ENCODE measurements at regions not wholly inside any gene's neighbourhood (a gene's known extent, or its start where the extent isn't known, plus 50 kb on each side); places are given as distances from the start of the nearest gene placed in this dataset.

- no peaks in the 10 kb centered on the region for H3K27me3 ChIP-seq (ENCODE audit: control insufficient read depth, insufficient read depth, low read length)
- H3K4me1 ChIP-seq (ENCODE audit: control insufficient read depth, insufficient read depth, low read length), result peaks cover 5% of the 10 kb centered on the region; the same call in 1 of the 2 replicates
- no peak overlapping the region for H3K9ac ChIP-seq (ENCODE audit: low read depth, low read length)
- no peaks in the 10 kb centered on the region for H3K9me3 ChIP-seq (ENCODE audit: control insufficient read depth, insufficient read depth, low read length)
- H3K27ac ChIP-seq (ENCODE audit: low read depth, low read length), result no peak overlapping the region
- no peaks in the 10 kb centered on the region for H3K36me3 ChIP-seq (ENCODE audit: control insufficient read depth, insufficient read depth, low read length)
- no peak overlapping the region for H3K4me3 ChIP-seq (ENCODE audit: low read depth, low read length)
These were observed 1657.4 kb upstream of the IGFBP7 start for GRCh38 chr4:58767598-58767997.

GRCh38 chr4:58766763-58767162, 1656.6 kb upstream of the IGFBP7 start:
- H3K27me3 ChIP-seq (ENCODE audit: control insufficient read depth, insufficient read depth, low read length), result no peaks in the 10 kb centered on the region
- no peaks in the 10 kb centered on the region for H3K9me3 ChIP-seq (ENCODE audit: control insufficient read depth, insufficient read depth, low read length)
- H3K27ac ChIP-seq (ENCODE audit: low read depth, low read length), result no peak overlapping the region
- no peaks in the 10 kb centered on the region for H3K36me3 ChIP-seq (ENCODE audit: control insufficient read depth, insufficient read depth, low read length)
- no peak overlapping the region for H3K4me3 ChIP-seq (ENCODE audit: low read depth, low read length)
- H3K9ac ChIP-seq (ENCODE audit: low read depth, low read length), result no peak overlapping the region
- H3K4me1 ChIP-seq (ENCODE audit: control insufficient read depth, insufficient read depth, low read length), result peaks cover 5% of the 10 kb centered on the region; the same call in 1 of the 2 replicates

GRCh38 chr4:58761563-58761962, 1651.4 kb upstream of the IGFBP7 start:
- Histone ChIP-seq H3K9ac (ENCODE audit: low read depth, low read length) (no peak overlapping the region), H3K27ac (ENCODE audit: low read depth, low read length) (no peak overlapping the region), H3K9me3 (ENCODE audit: control insufficient read depth, insufficient read depth, low read length) (no peaks in the 10 kb centered on the region), H3K36me3 (ENCODE audit: control insufficient read depth, insufficient read depth, low read length) (no peaks in the 10 kb centered on the region), H3K27me3 (ENCODE audit: control insufficient read depth, insufficient read depth, low read length) (no peaks in the 10 kb centered on the region), H3K4me1 (ENCODE audit: control insufficient read depth, insufficient read depth, low read length) (peaks cover 1% of the 10 kb centered on the region; the same call in 1 of the 2 replicates), H3K4me3 (ENCODE audit: low read depth, low read length) (no peak overlapping the region)

- no peaks in the 10 kb centered on the region for H3K27me3 ChIP-seq (ENCODE audit: control insufficient read depth, insufficient read depth, low read length)
- H3K36me3 ChIP-seq (ENCODE audit: control insufficient read depth, insufficient read depth, low read length), result no peaks in the 10 kb centered on the region
- no peaks in the 10 kb centered on the region for H3K9me3 ChIP-seq (ENCODE audit: control insufficient read depth, insufficient read depth, low read length)
- no peak overlapping the region for H3K4me3 ChIP-seq (ENCODE audit: low read depth, low read length)
- H3K9ac ChIP-seq (ENCODE audit: low read depth, low read length), result no peak overlapping the region
- no peaks in the 10 kb centered on the region for H3K4me1 ChIP-seq (ENCODE audit: control insufficient read depth, insufficient read depth, low read length)
- H3K27ac ChIP-seq (ENCODE audit: low read depth, low read length), result no peak overlapping the region
These were observed 1650.6 kb upstream of the IGFBP7 start for GRCh38 chr4:58760737-58761136.

- Histone ChIP-seq H3K4me3 (ENCODE audit: low read depth, low read length) (no peak overlapping the region), H3K27me3 (ENCODE audit: control insufficient read depth, insufficient read depth, low read length) (no peaks in the 10 kb centered on the region), H3K4me1 (ENCODE audit: control insufficient read depth, insufficient read depth, low read length) (no peaks in the 10 kb centered on the region), H3K36me3 (ENCODE audit: control insufficient read depth, insufficient read depth, low read length) (no peaks in the 10 kb centered on the region), H3K27ac (ENCODE audit: low read depth, low read length) (no peak overlapping the region), H3K9ac (ENCODE audit: low read depth, low read length) (no peak overlapping the region), H3K9me3 (ENCODE audit: control insufficient read depth, insufficient read depth, low read length) (no peaks in the 10 kb centered on the region)
These were observed 1649.9 kb upstream of the IGFBP7 start for GRCh38 chr4:58760100-58760499.

GRCh38 chr4:58749206-58749605, 1639.0 kb upstream of the IGFBP7 start:
- no peaks in the 10 kb centered on the region for H3K27me3 ChIP-seq (ENCODE audit: control insufficient read depth, insufficient read depth, low read length)
- no peak overlapping the region for H3K9ac ChIP-seq (ENCODE audit: low read depth, low read length)
- H3K27ac ChIP-seq (ENCODE audit: low read depth, low read length), result no peak overlapping the region

GRCh38 chr4:58740897-58741296, 1630.7 kb upstream of the IGFBP7 start:
- Histone ChIP-seq H3K4me3 (ENCODE audit: low read depth, low read length) (no peak overlapping the region), H3K36me3 (ENCODE audit: control insufficient read depth, insufficient read depth, low read length) (no peaks in the 10 kb centered on the region), H3K9me3 (ENCODE audit: control insufficient read depth, insufficient read depth, low read length) (no peaks in the 10 kb centered on the region), H3K4me1 (ENCODE audit: control insufficient read depth, insufficient read depth, low read length) (no peaks in the 10 kb centered on the region), H3K9ac (ENCODE audit: low read depth, low read length) (no peak overlapping the region), H3K27ac (ENCODE audit: low read depth, low read length) (no peak overlapping the region), H3K27me3 (ENCODE audit: control insufficient read depth, insufficient read depth, low read length) (no peaks in the 10 kb centered on the region)

More at GRCh38 chr4:58749206-58749605, 1639.0 kb upstream of the IGFBP7 start:
- no peaks in the 10 kb centered on the region for H3K36me3 ChIP-seq (ENCODE audit: control insufficient read depth, insufficient read depth, low read length)
- no peaks in the 10 kb centered on the region for H3K4me1 ChIP-seq (ENCODE audit: control insufficient read depth, insufficient read depth, low read length)
- no peak overlapping the region for H3K4me3 ChIP-seq (ENCODE audit: low read depth, low read length)
- no peaks in the 10 kb centered on the region for H3K9me3 ChIP-seq (ENCODE audit: control insufficient read depth, insufficient read depth, low read length)

GRCh38 chr4:58739275-58739674, 1629.1 kb upstream of the IGFBP7 start:
- Histone ChIP-seq H3K9ac (ENCODE audit: low read depth, low read length) (no peak overlapping the region), H3K27me3 (ENCODE audit: control insufficient read depth, insufficient read depth, low read length) (no peaks in the 10 kb centered on the region), H3K9me3 (ENCODE audit: control insufficient read depth, insufficient read depth, low read length) (no peaks in the 10 kb centered on the region), H3K27ac (ENCODE audit: low read depth, low read length) (no peak overlapping the region), H3K4me3 (ENCODE audit: low read depth, low read length) (no peak overlapping the region), H3K4me1 (ENCODE audit: control insufficient read depth, insufficient read depth, low read length) (no peaks in the 10 kb centered on the region), H3K36me3 (ENCODE audit: control insufficient read depth, insufficient read depth, low read length) (no peaks in the 10 kb centered on the region)

GRCh38 chr4:58738375-58738774, 1628.2 kb upstream of the IGFBP7 start:
- Histone ChIP-seq H3K4me3 (ENCODE audit: low read depth, low read length) (no peak overlapping the region), H3K4me1 (ENCODE audit: control insufficient read depth, insufficient read depth, low read length) (no peaks in the 10 kb centered on the region), H3K9ac (ENCODE audit: low read depth, low read length) (no peak overlapping the region), H3K36me3 (ENCODE audit: control insufficient read depth, insufficient read depth, low read length) (no peaks in the 10 kb centered on the region), H3K27ac (ENCODE audit: low read depth, low read length) (no peak overlapping the region), H3K9me3 (ENCODE audit: control insufficient read depth, insufficient read depth, low read length) (no peaks in the 10 kb centered on the region), H3K27me3 (ENCODE audit: control insufficient read depth, insufficient read depth, low read length) (no peaks in the 10 kb centered on the region)

- Histone ChIP-seq H3K4me3 (ENCODE audit: low read depth, low read length) (no peak overlapping the region), H3K4me1 (ENCODE audit: control insufficient read depth, insufficient read depth, low read length) (no peaks in the 10 kb centered on the region), H3K36me3 (ENCODE audit: control insufficient read depth, insufficient read depth, low read length) (no peaks in the 10 kb centered on the region), H3K9ac (ENCODE audit: low read depth, low read length) (no peak overlapping the region), H3K27ac (ENCODE audit: low read depth, low read length) (no peak overlapping the region), H3K9me3 (ENCODE audit: control insufficient read depth, insufficient read depth, low read length) (no peaks in the 10 kb centered on the region), H3K27me3 (ENCODE audit: control insufficient read depth, insufficient read depth, low read length) (no peaks in the 10 kb centered on the region)
These were observed 1624.0 kb upstream of the IGFBP7 start for GRCh38 chr4:58734030-58734674.

- H3K9ac ChIP-seq (ENCODE audit: low read depth, low read length), result no peak overlapping the region
- no peaks in the 10 kb centered on the region for H3K4me1 ChIP-seq (ENCODE audit: control insufficient read depth, insufficient read depth, low read length)
- H3K27me3 ChIP-seq (ENCODE audit: control insufficient read depth, insufficient read depth, low read length), result no peaks in the 10 kb centered on the region
- H3K9me3 ChIP-seq (ENCODE audit: control insufficient read depth, insufficient read depth, low read length), result no peaks in the 10 kb centered on the region
- H3K36me3 ChIP-seq (ENCODE audit: control insufficient read depth, insufficient read depth, low read length), result no peaks in the 10 kb centered on the region
- no peak overlapping the region for H3K27ac ChIP-seq (ENCODE audit: low read depth, low read length)
- H3K4me3 ChIP-seq (ENCODE audit: low read depth, low read length), result no peak overlapping the region
These were observed 1622.8 kb upstream of the IGFBP7 start for GRCh38 chr4:58732973-58733372.

Measured in HUES48 (cell line).